ENCODE measurements at regions not wholly inside any gene's neighbourhood (a gene's known extent, or its start where the extent isn't known, plus 50 kb on each side); places are given as distances from the start of the nearest gene placed in this dataset.

DNA sequence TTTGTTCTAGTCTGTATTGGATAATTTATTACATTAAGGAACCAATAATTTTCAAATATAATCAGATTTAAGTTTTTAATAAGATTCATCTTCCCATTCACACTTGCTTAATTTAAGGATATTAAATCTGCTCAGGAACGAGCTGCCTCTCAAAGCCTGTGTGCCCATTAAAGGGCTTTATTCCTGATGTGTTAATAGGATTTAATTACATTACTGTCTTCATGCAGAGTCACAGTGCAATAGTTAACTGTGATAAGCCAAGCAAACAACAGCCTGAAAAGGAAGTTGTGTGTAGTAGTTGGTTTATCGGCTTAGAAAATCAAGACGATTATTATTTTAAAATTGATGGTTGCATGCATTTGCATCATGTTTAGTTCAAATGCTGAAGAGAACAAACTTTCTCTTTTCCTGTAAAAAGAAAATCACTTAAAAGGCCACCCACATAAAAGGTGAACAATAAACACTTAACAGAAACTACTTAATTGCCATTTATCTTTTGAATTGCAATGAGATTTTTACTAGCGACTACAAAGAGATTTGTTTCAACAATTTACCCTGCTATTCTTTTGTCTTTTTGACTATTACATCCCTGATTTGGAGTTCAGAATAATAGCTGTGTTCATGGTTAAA is 174.6 kb downstream of the RWDD3 start:
- TF ChIP-seq CTCF (IDR thresholded peaks at IDR 0.05): no peak
- intact Hi-C loops (cut with DNase I): no loop called here
- H3K9me3 ChIP-seq: no peaks in the 10 kb centered on the region
- H3K4me3 ChIP-seq: no peak overlapping the region
- no peak for DNase-seq (ENCODE audit: low spot score in 2 of 2)
- no peak overlapping the region for H3K27ac ChIP-seq
- H3K36me3 ChIP-seq: no peaks in the 10 kb centered on the region
- H3K27me3 ChIP-seq: no peaks in the 10 kb centered on the region
- H3K4me1 ChIP-seq: no peaks in the 10 kb centered on the region

DNA sequence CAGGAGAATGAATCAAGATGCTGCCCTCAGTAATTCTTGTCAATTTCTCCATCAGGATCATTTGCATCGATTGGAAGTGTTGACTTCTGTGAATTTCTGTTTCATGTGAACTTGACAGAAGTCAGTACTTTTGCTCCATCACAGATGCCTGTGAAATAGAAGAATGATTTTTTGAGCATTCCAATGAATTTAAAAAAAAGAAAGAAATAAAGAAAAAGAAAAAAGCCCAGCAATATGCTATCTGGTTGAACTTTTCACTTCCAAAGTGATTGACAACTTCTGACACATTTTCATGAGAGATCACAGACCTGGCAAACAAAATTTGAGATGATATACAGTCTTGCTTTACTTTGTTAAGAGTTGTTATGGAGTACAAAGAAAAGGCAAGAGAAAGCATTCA is 175.3 kb downstream of the RWDD3 start:
- Histone ChIP-seq H3K4me3 (no peak overlapping the region), H3K9me3 (no peaks in the 10 kb centered on the region), H3K27me3 (no peaks in the 10 kb centered on the region), H3K4me1 (no peaks in the 10 kb centered on the region), H3K36me3 (no peaks in the 10 kb centered on the region), H3K27ac (no peak overlapping the region)
- TF ChIP-seq CTCF (IDR thresholded peaks at IDR 0.05): no peak
- no peak for DNase-seq (ENCODE audit: low spot score in 2 of 2)
- intact Hi-C loops (cut with DNase I): no loop called here

DNA sequence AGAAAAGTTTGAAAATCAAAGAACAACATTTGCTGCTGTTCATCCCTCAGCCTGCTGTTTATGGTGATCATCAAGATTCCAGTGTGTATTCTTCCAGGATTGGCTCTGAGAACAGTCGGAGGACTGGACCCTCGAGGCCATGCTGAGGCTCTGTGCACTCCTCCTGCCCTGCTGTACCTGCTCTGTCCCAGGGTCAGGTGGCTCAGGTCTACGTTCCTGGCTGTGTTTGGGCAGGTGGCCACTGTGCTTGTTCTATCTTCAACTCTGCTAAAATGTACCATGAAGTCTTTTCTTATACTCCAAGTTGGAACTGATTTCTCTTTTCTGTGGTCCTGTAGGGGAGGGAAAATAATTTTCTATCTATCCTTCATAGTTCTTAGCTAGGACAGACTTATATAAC is 175.9 kb downstream of the RWDD3 start:
- intact Hi-C loops (cut with DNase I): no loop called here
- no peak overlapping the region for H3K4me3 ChIP-seq
- no peak for TF ChIP-seq CTCF (IDR thresholded peaks at IDR 0.05)

GRCh38 chr1:95415146-95415545 is 181.1 kb downstream of the RWDD3 start:
- no peaks in the 10 kb centered on the region for H3K27me3 ChIP-seq
- H3K4me3 ChIP-seq: no peak overlapping the region
- no peak overlapping the region for H3K27ac ChIP-seq
- intact Hi-C loops (cut with DNase I): no loop called here
- no peak for TF ChIP-seq CTCF (IDR thresholded peaks at IDR 0.05)
- no peaks in the 10 kb centered on the region for H3K4me1 ChIP-seq
- no peaks in the 10 kb centered on the region for H3K9me3 ChIP-seq
- no peak for DNase-seq (ENCODE audit: low spot score in 2 of 2)
- H3K36me3 ChIP-seq: no peaks in the 10 kb centered on the region

More for the DNA sequence above, 175.9 kb downstream of the RWDD3 start:
- DNase-seq (ENCODE audit: low spot score in 2 of 2): no peak
- Histone ChIP-seq H3K4me1 (no peaks in the 10 kb centered on the region), H3K27ac (no peak overlapping the region), H3K36me3 (no peaks in the 10 kb centered on the region), H3K27me3 (no peaks in the 10 kb centered on the region), H3K9me3 (no peaks in the 10 kb centered on the region)

DNA sequence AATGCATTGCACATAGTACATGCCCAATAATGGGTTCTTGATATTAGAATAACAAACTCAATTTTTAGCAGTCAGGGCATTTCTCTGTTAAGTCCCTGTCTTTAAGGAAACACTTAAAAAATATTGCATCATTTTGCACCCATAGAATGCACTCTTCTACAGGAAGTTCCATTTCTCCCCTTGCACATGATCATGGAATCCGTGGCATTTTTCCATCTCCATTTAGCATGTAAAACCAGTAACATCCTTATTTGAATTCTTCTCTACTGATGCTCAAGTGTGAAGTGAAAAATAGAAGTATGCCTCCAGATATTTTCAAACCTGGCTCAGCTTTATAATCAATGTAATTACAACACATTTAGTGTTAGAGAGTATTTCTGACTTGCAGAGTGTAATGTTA is 192.8 kb downstream of the RWDD3 start:
- no peak for DNase-seq (ENCODE audit: low spot score in 2 of 2)
- intact Hi-C loops (cut with DNase I): no loop called here
- no peaks in the 10 kb centered on the region for H3K9me3 ChIP-seq
- no peak overlapping the region for H3K27ac ChIP-seq
- H3K36me3 ChIP-seq: no peaks in the 10 kb centered on the region
- TF ChIP-seq CTCF (IDR thresholded peaks at IDR 0.05): no peak
- no peak overlapping the region for H3K4me3 ChIP-seq
- H3K27me3 ChIP-seq: no peaks in the 10 kb centered on the region
- no peaks in the 10 kb centered on the region for H3K4me1 ChIP-seq

- intact Hi-C loops (cut with DNase I): no loop called here
- Histone ChIP-seq H3K27ac (no peak overlapping the region), H3K27me3 (no peaks in the 10 kb centered on the region), H3K36me3 (no peaks in the 10 kb centered on the region), H3K4me3 (no peak overlapping the region), H3K4me1 (no peaks in the 10 kb centered on the region), H3K9me3 (no peaks in the 10 kb centered on the region)
- TF ChIP-seq CTCF (IDR thresholded peaks at IDR 0.05): no peak
- DNase-seq (ENCODE audit: low spot score in 2 of 2): no peak
These were observed 193.5 kb downstream of the RWDD3 start for GRCh38 chr1:95427525-95427924.
